HEK293 (cell line): ENCODE measurements at regions not wholly inside any gene's neighbourhood (a gene's known extent, or its start where the extent isn't known, plus 50 kb on each side); places are given as distances from the start of the nearest gene placed in this dataset.
"Not testable (repeated sequence)": the region's sequence is repeated elsewhere in the genome, so short reads cannot be mapped to it uniquely, and the experiment has no call there.

Experiments used
- CTCF ChIA-PET: fragments of 350-600 bp; formaldehyde crosslinking; extraction: SDS; loops from one replicate; lab custom pipeline; 2021; ENCODE audit warnings: antibody characterized with exemption; lab: Yijun Ruan, JAX
- POLR2A ChIA-PET: fragments of 300-600 bp; formaldehyde crosslinking; extraction: SDS; loops from one replicate; lab custom pipeline; 2020; ENCODE audit warnings: antibody characterized with exemption, inconsistent platforms; lab: Yijun Ruan, JAX
- H3K27ac ChIP-seq: fragments of 200-500 bp; sonication (Bioruptor generic); 2 replicates; pipeline ENCODE4 v1.5.1; 2014; ENCODE audit warnings: low read depth, low read length, control low read depth, inconsistent platforms; ENCODE audit errors: extremely low read depth
- H3K36me3 ChIP-seq, 2 experiments: fragments of 200-500 bp in 1 of 2; sonication (Bioruptor generic) in 1 of 2; 1 replicate in 1 of 2; 2 replicates in 1 of 2; pipeline ENCODE4 v1.5.1; 2014 to 2017; ENCODE audit warnings: inconsistent platforms in 2 of 2, low read length in 2 of 2; ENCODE audit not compliant: control insufficient read depth in 2 of 2, insufficient read depth in 1 of 2
- H3K4me1 ChIP-seq: fragments of 200-500 bp; sonication (Bioruptor generic); 2 replicates; pipeline ENCODE4 v1.5.1; 2014; ENCODE audit warnings: mild to moderate bottlenecking, low read length, inconsistent platforms; ENCODE audit not compliant: control insufficient read depth, insufficient read depth
- H3K4me3 ChIP-seq: 2 replicates; pipeline ENCODE4 v1.5.1; 2011; ENCODE audit warnings: low read depth, mild to moderate bottlenecking, control low read depth, low read length, moderate library complexity
- H3K9me3 ChIP-seq: fragments of 200-500 bp; sonication (Bioruptor generic); 2 replicates; pipeline ENCODE4 v1.5.1; 2014; ENCODE audit warnings: low read depth, low read length, inconsistent platforms; ENCODE audit not compliant: control insufficient read depth, insufficient read depth
- AEBP2 ChIP-seq: fragments of 450-650 bp; formaldehyde crosslinking; IDR thresholded peaks from 2 replicates; pipeline ENCODE4 v1.5.1; 2016; ENCODE audit warnings: missing biosample characterization, missing genetic modification characterization, borderline replicate concordance
- GLIS1 ChIP-seq: fragments of 450-650 bp; formaldehyde crosslinking; IDR thresholded peaks from 2 replicates; pipeline ENCODE4 v1.5.1; 2016; ENCODE audit warnings: missing biosample characterization, missing genetic modification characterization
- HOXA7 ChIP-seq: sonication (generic); formaldehyde crosslinking; IDR thresholded peaks from 2 replicates; pipeline ENCODE4 v1.8.1; 2022; ENCODE audit warnings: missing genetic modification reagents, borderline replicate concordance
- PRDM1 ChIP-seq: fragments of 450-650 bp; formaldehyde crosslinking; IDR thresholded peaks from 2 replicates; pipeline ENCODE4; 2016; ENCODE audit warnings: missing biosample characterization, missing genetic modification characterization
- SALL2 ChIP-seq: fragments of 450-650 bp; formaldehyde crosslinking; IDR thresholded peaks from 2 replicates; pipeline ENCODE4 v1.5.0; 2017; ENCODE audit warnings: missing biosample characterization, mild to moderate bottlenecking, missing genetic modification characterization, borderline replicate concordance
- TRIM28 ChIP-seq: IDR thresholded peaks from 2 replicates; pipeline ENCODE4 v1.6.1; 2011; ENCODE audit warnings: low read length, control low read depth, borderline replicate concordance
- WT1 ChIP-seq: fragments of 450-650 bp; formaldehyde crosslinking; IDR thresholded peaks from 2 replicates; pipeline ENCODE4 v1.5.1; 2016; ENCODE audit warnings: missing biosample characterization, missing genetic modification characterization
- YY2 ChIP-seq: fragments of 450-650 bp; formaldehyde crosslinking; IDR thresholded peaks from 2 replicates; pipeline ENCODE4 v1.5.1; 2016; ENCODE audit warnings: missing biosample characterization, missing genetic modification characterization
- ZBTB20 ChIP-seq: fragments of 450-650 bp; formaldehyde crosslinking; IDR thresholded peaks from 2 replicates; pipeline ENCODE4 v1.5.1; 2016; ENCODE audit warnings: missing biosample characterization, missing genetic modification characterization
- ZBTB48 ChIP-seq: fragments of 450-650 bp; formaldehyde crosslinking; IDR thresholded peaks from 2 replicates; pipeline ENCODE4 v1.5.1; 2016; ENCODE audit warnings: missing biosample characterization, missing genetic modification characterization
- ZFP69B ChIP-seq: fragments of 450-650 bp; formaldehyde crosslinking; IDR thresholded peaks from 2 replicates; pipeline ENCODE4 v1.5.1; 2016; ENCODE audit warnings: missing biosample characterization, missing genetic modification characterization
- ZNF132 ChIP-seq: fragments of 450-650 bp; formaldehyde crosslinking; IDR thresholded peaks from 2 replicates; pipeline ENCODE4 v1.5.1; 2017; ENCODE audit warnings: missing biosample characterization, missing genetic modification characterization, borderline replicate concordance
- ZNF24 ChIP-seq: fragments of 450-650 bp; formaldehyde crosslinking; IDR thresholded peaks from 2 replicates; pipeline ENCODE4 v1.5.1; 2016; ENCODE audit warnings: missing biosample characterization, missing genetic modification characterization
- ZNF350 ChIP-seq: fragments of 450-650 bp; formaldehyde crosslinking; IDR thresholded peaks from 2 replicates; pipeline ENCODE4 v1.5.0; 2017; ENCODE audit warnings: missing biosample characterization, mild to moderate bottlenecking, missing genetic modification characterization
- ZNF354C ChIP-seq: fragments of 450-650 bp; formaldehyde crosslinking; IDR thresholded peaks from 2 replicates; pipeline ENCODE4 v1.5.1; 2016; ENCODE audit warnings: missing biosample characterization, missing genetic modification characterization, low read depth, borderline replicate concordance
- ZNF580 ChIP-seq: fragments of 450-650 bp; formaldehyde crosslinking; IDR thresholded peaks from 2 replicates; pipeline ENCODE4 v1.5.1; 2016; ENCODE audit warnings: missing biosample characterization, missing genetic modification characterization
- ZNF76 ChIP-seq: fragments of 450-650 bp; formaldehyde crosslinking; IDR thresholded peaks from 2 replicates; pipeline ENCODE4; 2016; ENCODE audit warnings: low read depth, missing biosample characterization, missing genetic modification characterization, borderline replicate concordance
- ZNF777 ChIP-seq: fragments of 450-650 bp; formaldehyde crosslinking; IDR thresholded peaks from 2 replicates; pipeline ENCODE4 v1.5.1; 2017; ENCODE audit warnings: missing biosample characterization, missing genetic modification characterization, borderline replicate concordance
- ZNF792 ChIP-seq: fragments of 450-650 bp; formaldehyde crosslinking; IDR thresholded peaks from 2 replicates; pipeline ENCODE4 v1.5.1; 2016; ENCODE audit warnings: missing biosample characterization, missing genetic modification characterization
- ZSCAN16 ChIP-seq: fragments of 450-650 bp; formaldehyde crosslinking; IDR thresholded peaks from 2 replicates; pipeline ENCODE4 v1.5.1; 2016; ENCODE audit warnings: missing biosample characterization, missing genetic modification characterization

- TF ChIP-seq AEBP2, result no peak
Measured at GRCh38 chr3:16070707-16071106, 103.8 kb upstream of the GALNT15 start (continued).

GRCh38 chr3:16071206-16071605 lies 103.3 kb upstream of the GALNT15 start:
- Histone ChIP-seq H3K9me3 (no peaks in the 10 kb centered on the region), H3K4me3 (no peak overlapping the region), H3K27ac (no peak overlapping the region), H3K4me1 (peaks cover 4% of the 10 kb centered on the region; the same call in 1 of the 2 replicates), H3K36me3 (no peaks in the 10 kb centered on the region)
- ChIA-PET POLR2A (no interaction called here), CTCF (no interaction called here)
- TF ChIP-seq ZNF24, result no peak
- no peak for TF ChIP-seq GLIS1
- TF ChIP-seq ZNF132, result no peak
- TF ChIP-seq ZNF76 (tag by site-specific recombination), result no peak
- no peak for TF ChIP-seq ZNF777 (tag by site-specific recombination)
- TF ChIP-seq HOXA7 (CRISPR knock-in tag), result no peak

- Histone ChIP-seq H3K36me3 (no peaks in the 10 kb centered on the region), H3K27ac (no peak overlapping the region), H3K9me3 (no peaks in the 10 kb centered on the region), H3K4me3 (no peak overlapping the region), H3K4me1 (peaks cover 4% of the 10 kb centered on the region; the same call in 1 of the 2 replicates)
- TF ChIP-seq TRIM28 (no peak), ZBTB20 (tag by site-specific recombination) (no peak), ZBTB48 (tag by site-specific recombination) (no peak), ZNF792 (tag by site-specific recombination) (no peak), ZNF354C (no peak), ZSCAN16 (tag by site-specific recombination) (no peak), ZNF580 (tag by site-specific recombination) (no peak), ZFP69B (tag by site-specific recombination) (no peak)
- POLR2A ChIA-PET, result interaction anchor here (0.7 kb wide), 1 partner anchor 471 kb away, joined by 3 read pairs; the partner anchor contains the start of genes BTD and HACL1
- CTCF ChIA-PET, result interaction anchor here (0.9 to 1.2 kb wide), 4 partner anchors 12 to 106 kb away, joined by 3 to 5 read pairs (median 4); no protein-coding TSS in a partner anchor
Measured at GRCh38 chr3:16072420-16073110, 101.9 kb upstream of the GALNT15 start.

- TF ChIP-seq YY2 (no peak), WT1 (tag by site-specific recombination) (no peak), ZNF350 (no peak), SALL2 (tag by site-specific recombination) (no peak), PRDM1 (tag by site-specific recombination) (peak; percentile 78)
- H3K4me3 ChIP-seq, result no peak overlapping the region
- H3K36me3 ChIP-seq, result no peaks in the 10 kb centered on the region
- H3K4me1 ChIP-seq, result peaks cover 4% of the 10 kb centered on the region; the same call in 1 of the 2 replicates
- H3K27ac ChIP-seq, result no peak overlapping the region
- no peaks in the 10 kb centered on the region for H3K9me3 ChIP-seq
- ChIA-PET POLR2A (interaction anchor here (0.7 kb wide), 1 partner anchor 471 kb away, joined by 3 read pairs; the partner anchor contains the start of genes BTD and HACL1), CTCF (interaction anchor here (0.9 to 1.0 kb wide), 2 partner anchors 13 to 105 kb away, joined by 3 to 5 read pairs; no protein-coding TSS in a partner anchor)
Measured at GRCh38 chr3:16073203-16073602, 101.3 kb upstream of the GALNT15 start.

GRCh38 chr3:16073990-16074671 lies 100.3 kb upstream of the GALNT15 start:
- CTCF ChIA-PET, result interaction anchor here (0.6 to 1.5 kb wide), 3 partner anchors 14 to 47 kb away, joined by 3 to 6 read pairs (median 4); no protein-coding TSS in a partner anchor
- H3K36me3 ChIP-seq, H3K4me1 ChIP-seq, H3K9me3 ChIP-seq, POLR2A ChIA-PET, H3K27ac ChIP-seq, H3K4me3 ChIP-seq: not testable (repeated sequence)
